SW 1271 (cell line): ENCODE measurements at regions not wholly inside any gene's neighbourhood (a gene's known extent, or its start where the extent isn't known, plus 50 kb on each side); places are given as distances from the start of the nearest gene placed in this dataset.
"Not testable (repeated sequence)": the region's sequence is repeated elsewhere in the genome, so short reads cannot be mapped to it uniquely, and the experiment has no call there.

Experiments
- DNase-seq, 2 experiments: peaks; one replicate each; lab custom pipeline; 2025; lab: John Stamatoyannopoulos, UW

DNA sequence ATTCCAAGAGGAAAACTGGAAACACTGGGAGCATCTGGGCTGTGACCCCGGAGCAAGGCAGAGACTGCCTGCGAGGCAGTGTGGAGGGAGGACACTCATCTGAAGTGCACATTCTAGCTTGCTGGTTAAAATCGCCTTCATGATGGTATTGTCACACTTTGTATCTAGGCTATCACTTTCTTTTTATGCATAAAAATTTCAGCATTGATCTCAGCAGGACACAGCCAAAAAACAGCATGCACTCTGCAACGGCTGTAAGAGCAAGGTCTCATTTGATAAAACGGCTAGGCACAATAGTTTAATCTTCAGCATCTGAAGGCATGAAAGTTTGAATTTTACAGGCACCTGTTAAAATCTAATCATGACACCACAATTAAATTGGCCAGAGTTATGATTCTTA lies 110.8 kb upstream of the IRX1 start:
- no peak for DNase-seq

DNA sequence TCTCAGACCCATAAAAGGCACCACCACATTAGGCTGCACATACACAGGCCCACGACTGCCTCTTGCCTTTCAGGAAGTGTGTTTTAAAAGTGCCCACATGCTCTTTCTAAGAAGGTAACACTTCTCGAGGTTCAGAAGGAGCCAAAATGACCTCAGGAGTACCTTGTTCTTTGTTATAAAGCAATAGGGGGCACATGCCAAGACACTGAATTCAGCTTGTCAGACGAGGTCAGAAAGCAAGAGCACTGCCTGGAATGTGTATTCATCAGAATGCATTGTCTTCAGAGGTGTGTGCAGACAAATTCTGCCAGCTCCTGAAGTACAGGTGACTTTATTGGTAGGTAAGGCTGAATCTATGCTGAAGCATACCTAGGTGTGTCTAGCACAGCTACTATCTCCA lies 114.5 kb upstream of the IRX1 start:
- no peak for DNase-seq

DNA sequence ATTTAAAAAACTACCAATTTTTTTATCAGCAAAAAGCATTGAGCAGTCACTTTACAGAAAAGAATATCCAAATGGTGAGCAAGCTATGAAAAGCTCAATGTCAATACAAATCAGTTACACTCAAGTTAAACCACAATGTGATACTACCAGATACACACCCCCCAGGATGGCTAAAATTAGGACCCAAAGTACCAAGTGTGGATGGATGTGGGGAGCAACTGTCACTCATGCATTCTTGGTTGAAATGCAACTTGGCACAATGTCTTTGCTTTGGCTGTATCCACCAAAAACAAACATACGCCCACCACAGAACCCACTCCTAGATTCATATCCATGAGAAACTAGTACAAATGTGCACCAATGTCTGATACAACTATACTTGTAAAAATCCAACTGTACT lies 120.0 kb upstream of the IRX1 start:
- no peak for DNase-seq

DNA sequence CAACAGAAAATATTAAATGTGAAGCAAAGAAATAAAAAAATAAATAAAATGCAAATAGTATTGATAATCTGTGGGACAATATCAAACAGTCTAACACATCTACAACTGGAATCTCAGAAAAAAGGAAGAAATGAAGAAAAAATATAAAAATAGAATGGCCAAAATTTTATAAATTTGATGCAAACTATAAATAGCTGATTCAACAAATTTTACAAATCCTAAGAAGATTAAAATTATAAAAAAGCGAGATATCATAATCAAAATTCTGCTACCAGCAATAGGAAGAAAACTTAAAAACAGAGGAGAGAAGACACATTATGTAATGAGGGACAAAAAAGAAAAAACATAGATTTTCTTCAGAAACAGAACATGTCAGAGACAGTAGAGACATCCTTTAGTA lies 129.2 kb upstream of the IRX1 start:
- no peak for DNase-seq

DNA sequence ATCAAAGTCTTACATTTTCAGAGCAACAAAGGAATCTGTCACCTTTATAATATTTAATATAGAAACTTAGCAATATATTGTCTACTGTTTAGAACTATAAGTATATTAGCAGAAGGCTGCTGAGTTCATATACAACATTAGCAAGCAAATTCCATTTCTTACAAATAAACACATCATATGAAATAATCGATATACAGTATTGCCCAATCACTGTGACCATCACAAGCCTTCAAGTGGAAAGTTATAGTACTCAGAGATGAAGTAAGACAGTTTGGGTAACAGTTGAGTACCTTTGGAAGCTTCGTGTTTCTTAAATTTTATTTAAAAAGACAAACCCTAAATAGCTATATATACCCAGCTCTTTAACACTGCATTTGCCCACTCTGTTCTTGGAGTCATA lies 135.2 kb upstream of the IRX1 start:
- DNase-seq = no peak

DNA sequence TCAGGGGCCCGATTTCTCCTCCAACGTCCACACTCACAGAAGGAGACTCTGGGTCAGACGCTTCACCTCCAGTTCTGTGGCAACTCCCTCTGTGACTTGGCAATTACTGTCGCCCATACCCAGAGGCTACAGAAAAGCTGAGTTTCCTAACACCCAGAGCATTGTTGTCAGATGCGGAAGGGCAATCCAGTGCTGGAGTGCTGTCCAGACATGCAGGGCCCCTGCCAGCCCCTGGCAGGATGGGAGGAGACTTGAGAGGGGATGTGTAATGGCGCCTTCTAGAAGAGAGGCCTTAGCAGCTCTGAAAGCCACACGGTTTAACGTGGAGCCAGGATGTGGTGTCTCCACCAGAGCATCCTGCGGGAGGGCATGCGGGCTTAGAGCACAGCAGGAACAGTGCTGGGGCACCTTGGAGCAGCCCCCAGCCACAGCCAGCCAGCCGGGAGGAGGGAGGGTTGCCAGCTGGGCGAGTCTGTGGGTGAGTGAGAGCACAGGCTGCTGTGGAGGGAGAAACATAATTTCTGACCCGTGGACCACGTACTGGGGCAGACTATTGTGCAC lies 139.4 kb upstream of the IRX1 start:
- no peak for DNase-seq

DNA sequence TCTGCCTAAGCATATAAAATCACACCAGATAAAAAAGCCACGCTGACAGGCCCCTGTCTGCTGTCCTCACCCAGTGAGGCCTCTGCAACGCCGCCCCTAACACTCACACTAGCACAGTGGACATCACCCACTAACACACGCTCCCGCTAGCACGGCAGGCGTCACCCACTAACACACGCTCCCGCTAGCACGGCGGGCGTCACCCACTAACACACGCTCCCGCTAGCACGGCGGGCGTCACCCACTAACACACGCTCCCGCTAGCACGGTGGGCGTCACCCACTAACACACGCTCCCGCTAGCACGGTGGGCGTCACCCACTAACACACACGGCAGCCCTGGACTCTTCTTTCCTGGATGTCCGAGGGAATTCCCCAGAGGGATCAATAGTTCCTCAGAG lies 141.6 kb upstream of the IRX1 start:
- DNase-seq = not testable (repeated sequence)

DNA sequence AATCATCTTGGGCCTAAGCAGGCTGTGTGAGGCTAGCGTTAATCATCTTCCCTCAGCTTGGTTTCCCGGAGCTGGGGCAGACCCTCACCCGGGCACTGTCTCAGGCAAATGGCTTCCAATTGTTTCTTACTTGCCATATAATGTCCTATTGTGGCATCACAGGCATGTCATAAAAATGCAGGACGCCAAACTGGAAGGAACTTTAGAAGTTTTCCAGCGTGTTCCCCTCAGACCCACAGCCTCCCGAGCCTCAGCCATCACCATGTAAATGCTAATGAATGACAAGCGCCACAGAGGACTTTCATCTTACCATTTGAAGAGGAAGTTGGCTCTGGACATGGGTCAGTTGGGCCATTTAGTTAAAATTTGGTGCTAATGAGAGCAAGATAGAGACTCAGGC lies 143.0 kb upstream of the IRX1 start:
- DNase-seq = no peak

DNA sequence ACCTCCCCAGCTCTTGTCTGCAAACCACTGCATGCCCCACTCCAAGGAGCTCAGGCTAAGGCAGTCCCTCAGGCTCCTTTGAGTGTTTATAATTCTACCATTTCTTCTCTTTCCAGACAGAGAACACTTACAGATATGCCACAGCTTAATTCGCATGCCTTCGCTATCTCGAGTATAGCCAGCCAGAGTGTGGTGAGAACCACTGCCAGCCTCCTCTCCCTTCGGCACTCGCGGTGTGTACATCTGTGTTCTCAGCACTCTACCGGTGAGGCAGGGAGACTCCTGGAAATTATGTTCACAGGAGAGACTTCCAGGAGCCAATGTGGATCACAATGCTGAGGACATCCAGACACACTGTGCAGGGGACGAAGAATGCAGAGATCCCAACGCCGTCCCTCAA lies 143.7 kb upstream of the IRX1 start:
- DNase-seq = no peak

DNA sequence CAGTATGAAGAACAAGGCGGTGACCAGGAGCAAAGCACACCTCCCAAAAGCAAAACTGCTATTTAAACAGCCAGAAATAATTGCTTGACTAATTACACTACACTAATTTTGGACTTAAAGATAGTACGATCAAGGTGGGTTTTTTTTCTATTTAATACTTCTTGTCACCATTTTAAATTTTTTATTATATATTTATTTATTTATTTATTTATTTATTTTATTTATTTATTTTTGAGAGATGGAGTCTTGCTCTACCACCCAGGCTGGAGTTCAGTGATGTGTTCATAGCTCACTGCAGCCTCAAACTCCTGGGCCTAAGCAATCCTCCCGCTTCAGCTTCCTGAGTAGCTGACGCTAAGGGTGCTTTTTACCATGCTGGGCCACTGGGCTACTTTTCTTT lies 146.2 kb upstream of the IRX1 start:
- DNase-seq = no peak

DNA sequence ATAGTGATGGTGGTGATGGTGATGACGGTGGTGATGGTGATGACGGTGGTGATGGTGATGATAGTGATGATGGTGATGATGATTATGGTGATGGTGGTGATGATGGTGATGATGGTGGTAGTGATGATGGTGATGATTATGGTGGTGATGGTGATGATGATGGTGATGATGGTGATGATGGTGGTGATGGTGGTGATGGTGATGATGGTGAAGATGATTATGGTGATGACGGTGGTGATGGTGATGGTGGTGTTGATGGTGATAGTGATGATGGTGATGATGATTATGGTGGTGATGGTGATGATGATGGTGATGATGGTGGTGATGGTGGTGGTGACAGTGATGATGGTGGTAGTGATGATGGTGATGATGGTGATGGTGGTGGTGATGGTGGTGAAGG lies 149.2 kb upstream of the IRX1 start:
- DNase-seq = no peak

DNA sequence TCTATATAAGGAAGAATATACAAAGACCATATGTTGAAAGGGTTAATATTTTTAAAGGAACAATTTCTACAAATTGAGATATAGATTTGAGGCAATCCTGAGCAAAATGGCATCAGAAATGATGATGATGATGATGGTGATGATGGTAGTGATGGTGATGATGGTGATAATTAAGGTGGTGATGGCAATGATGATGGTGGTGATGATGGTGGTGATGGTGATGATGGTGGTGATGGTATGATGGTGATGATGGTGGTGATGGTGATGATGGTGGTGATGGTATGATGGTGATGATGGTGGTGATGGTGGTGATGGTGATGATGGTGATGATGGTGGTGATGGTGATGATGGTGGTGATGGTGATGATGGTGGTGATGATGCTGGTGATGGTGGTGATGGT lies 150.1 kb upstream of the IRX1 start:
- not testable (repeated sequence) for DNase-seq

DNA sequence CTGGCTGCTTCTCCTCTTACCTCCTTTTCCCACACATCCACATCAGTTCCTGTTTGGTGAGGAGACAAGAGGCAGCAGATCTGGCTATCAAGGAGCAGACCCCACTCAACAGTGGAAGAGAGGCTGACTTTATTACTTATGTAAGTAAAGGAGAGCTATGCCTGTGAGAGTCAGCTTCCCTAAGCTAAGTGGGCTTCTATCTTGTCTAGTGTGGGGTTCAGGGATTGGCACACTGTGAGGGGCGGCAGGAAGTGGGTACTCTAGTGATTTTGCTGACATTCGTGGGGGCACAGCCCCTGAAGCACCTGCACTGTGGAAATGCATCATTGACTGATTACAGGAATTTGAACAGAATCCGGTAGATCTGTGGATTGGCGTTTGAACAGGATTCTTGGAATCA lies 163.5 kb upstream of the IRX1 start:
- DNase-seq = no peak

DNA sequence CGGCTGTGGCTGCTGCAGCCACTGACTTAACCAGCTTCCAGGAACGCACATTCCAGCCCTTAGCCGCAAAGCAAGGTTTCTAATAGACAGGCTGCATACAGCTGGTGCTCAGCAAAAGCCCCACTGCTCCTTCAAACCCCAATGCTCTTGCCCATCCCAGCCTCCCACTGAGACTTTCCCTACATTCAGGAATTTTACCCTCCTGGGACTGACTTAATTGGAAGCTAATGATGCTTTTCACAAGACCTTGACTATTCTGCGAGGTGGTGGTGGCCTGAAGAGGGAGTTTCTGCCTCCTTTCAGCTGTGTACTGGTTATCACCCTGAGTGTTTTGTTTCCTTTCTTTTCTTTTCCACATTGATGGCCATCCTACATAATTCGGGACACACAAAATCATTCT lies 164.9 kb upstream of the IRX1 start:
- DNase-seq = no peak

DNA sequence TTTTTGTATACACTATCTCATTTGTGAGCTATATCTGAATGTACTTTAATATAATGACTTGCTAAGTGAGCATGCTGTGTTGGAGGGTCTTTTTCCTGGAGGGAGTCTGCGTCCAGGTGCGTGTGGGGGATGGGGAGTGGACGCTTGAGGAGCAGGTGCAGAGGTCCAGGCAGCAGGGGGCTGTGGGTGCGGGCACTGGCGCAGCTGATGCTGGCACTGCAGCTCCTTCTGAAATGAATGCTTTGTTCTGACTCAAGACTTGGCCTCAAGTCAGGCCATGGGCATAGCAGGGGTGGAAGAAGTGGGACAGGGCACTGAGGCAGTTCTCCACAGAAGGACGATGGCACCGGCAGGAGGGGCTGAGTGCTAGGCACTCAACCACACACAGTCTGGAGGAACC lies 165.7 kb upstream of the IRX1 start:
- DNase-seq = no peak

DNA sequence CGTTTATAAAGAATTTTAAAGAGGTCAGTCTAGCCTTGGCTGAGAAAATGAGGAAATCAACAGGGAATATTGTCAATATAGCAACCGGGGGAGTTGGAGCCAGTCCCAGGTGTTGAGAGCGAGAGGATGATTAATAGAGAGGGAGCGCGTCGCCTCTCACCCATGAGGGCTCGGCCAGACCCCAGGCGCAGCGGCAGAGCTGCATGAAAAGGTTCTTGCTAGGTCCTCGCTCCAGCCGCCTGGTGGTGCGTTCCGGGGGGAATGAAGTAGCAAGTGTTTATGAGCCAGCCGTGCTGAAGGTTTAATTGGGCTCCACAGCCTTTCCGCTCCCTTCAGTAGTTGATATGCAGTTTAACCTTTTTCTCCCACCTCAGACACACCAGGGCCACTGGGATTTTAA lies 167.3 kb upstream of the IRX1 start:
- DNase-seq = no peak

DNA sequence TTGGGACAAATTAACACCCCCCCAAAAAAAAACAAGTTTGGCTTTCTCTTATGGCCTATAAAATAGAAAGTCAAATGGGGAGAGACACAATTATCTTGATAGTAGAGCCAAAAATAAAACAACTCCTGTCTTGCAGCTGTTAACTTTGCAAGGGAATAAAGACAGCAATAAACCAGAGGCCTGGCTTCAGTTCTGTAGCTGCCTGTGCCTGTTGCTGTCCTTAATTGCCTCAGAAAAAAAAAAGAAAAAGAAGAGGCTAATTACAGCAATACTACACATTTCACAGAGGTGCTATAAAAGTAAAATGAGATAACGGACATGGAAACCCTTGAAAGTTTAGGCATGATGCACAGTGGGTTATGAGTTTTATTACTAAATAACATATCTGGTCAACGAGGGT lies 170.7 kb upstream of the IRX1 start:
- no peak for DNase-seq

DNA sequence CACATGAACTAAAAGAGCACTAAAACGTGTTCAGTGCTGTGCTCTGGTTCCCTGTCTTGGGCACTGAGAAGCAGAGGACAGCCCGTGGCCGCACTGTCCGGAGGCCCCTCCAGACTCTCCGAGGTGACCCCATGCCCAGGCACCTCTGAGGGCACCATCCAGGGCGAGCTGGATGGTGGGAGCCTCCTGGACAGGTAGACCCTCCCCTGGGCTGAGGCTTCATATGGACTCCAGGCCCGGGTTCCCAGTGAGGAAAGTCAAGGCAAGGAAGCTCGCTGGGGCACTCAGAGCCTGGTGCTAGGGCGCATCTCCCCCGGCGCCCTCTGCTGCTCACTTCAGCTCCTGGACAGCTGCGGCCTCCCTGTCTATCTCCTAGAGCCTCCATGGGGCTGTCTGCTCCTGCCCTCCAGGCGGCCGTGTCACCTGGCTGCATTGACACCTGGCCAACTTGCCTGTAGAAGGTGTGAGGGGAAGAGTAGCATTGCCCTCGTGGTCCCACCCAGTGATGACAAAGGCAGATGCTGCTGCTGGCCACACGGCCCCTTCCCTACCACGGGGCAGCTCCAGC lies 178.2 kb upstream of the IRX1 start:
- no peak for DNase-seq

DNA sequence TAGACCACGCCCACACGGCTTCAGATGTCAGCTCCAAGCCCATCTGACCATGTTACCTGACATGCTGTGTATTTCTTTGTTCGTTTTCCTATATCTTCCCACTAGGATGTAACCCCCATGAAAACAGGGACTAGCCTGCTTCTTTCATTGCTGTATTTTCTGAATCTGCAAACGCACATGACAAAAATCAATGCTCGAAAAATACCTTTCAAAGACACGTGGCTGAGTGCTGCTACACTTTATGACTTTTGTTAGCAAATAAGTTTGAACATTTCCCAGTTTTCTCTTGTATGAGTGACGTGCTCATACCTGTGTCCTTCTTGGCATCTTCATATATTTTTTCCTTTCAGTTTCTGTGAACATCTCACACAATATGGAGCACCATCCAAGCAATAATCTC lies 181.3 kb upstream of the IRX1 start:
- DNase-seq = no peak

DNA sequence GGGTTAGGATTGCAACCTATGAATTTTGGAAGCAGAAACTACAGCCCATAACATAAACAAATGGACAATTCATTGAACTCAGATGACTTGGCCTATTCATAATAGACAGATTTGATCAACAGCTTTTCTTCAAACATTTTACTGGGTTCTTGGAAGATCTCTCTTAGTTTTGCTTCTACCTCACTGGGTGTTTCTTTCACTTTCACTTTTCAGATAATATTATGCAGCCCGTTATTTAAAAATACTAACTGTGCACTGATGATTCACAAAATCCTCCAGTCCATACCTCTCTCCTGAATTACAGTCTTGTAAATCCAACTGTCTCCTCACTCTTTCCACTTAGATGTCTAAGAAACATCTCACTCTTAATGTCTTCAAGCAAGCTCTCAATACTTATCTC lies 183.5 kb upstream of the IRX1 start:
- no peak for DNase-seq

DNA sequence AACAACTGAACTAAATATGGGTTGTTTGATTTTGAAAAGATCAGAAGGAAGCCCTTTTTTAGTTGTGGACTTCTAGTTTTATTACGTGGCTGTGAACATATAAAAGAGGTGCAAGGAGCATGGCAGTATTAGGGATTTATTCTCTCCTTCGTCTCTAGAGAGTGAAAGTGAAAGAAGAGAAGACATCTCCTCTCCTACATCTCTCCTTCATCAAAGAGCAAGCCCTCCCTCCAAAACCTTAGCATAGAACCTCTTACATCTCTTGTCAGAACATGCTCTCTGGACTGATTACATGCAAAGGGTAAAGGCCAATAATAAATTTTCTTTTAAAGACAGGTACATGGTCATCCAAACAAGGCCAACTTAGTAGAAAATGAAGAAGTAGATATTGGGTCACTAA lies 184.3 kb upstream of the IRX1 start:
- no peak for DNase-seq

DNA sequence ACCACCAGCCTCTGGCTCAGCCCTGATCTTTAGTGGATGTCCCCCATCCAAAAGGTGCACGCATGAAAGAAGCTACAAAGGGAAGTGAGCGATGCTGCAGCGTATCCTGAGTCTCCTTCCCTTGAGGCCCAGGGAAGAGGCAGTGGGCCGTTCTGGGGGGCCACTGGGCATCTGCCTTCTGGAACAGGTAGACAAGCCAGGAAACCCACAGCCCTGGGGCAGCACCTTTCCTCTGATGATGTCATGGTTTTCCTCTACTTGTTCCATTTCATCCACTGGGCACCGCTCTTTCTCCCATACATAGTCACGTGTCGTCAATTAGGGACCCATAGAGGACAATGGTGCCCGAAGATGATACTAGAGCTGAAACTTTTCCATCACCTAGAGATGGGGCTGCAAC lies 194.0 kb upstream of the IRX1 start:
- DNase-seq = no peak

DNA sequence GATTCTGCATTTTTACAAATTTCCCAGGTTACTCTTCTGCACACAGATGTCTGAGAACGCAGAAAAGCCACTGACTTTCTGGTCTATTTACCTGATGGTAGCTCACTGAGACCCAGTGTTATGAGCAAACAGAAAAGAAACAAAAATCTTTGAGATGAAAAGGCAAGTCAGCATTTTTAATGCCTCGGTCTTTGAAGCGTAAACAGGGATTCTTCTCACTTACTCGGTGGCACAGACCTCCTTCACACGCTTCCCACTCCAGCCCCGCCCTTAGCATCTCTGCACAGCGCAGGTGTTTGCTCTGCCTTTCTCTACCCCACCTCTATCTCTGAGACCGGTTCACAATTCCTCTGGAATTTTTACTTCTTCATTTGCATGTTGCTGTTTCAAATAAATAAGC lies 195.0 kb upstream of the IRX1 start:
- DNase-seq = no peak

DNA sequence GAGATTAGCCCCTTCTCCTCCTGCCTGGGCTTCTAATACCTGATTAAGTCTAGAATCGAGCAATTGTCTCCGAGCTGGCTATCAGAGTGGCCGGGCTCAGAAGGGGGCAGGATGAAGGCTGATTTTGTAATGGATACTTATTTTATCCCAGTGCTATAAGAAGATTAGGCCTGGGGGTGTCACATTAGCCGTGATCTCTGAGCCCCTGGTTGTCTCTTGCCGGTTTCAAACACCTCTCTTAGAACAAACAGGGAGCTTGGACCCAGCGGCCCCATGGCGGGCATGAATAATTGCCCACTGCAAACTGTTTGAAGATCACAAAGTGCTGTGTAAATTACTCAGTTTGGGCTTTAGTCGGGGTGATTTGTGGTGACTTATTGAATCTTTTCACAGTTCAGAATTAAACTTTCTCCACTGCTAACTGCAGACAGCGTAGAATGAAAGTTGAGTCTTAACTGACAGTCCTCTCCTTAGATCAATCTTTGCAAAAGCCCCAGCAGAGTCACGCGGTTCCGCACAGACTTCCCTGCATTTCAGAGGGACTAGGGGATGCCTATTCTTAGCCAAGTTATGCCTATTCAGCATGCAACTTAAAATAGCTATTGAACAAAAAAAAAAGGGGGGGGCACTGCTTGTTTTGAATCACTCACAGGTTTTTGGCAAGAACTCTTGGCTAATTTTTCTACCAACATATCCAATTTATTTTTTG lies 200.6 kb upstream of the IRX1 start:
- DNase-seq = no peak
